C4-2B (cell line): ENCODE measurements at regions not wholly inside any gene's neighbourhood (a gene's known extent, or its start where the extent isn't known, plus 50 kb on each side); places are given as distances from the start of the nearest gene placed in this dataset.

Experiments
- CTCF ChIP-seq: fragments of 450-650 bp; conservative IDR thresholded peaks from 2 replicates; pipeline ENCODE4 v1.5.1; 2017; ENCODE audit warnings: mild to moderate bottlenecking
- ZFX ChIP-seq: fragments of 450-650 bp; IDR thresholded peaks from 2 replicates; pipeline ENCODE4 v1.6.1; 2017

GRCh38 chr11:116598556-116598955 is 174.2 kb downstream of the BUD13 start:
- TF ChIP-seq CTCF (no peak), ZFX (no peak)
